ENCODE measurements at regions not wholly inside any gene's neighbourhood (a gene's known extent, or its start where the extent isn't known, plus 50 kb on each side); places are given as distances from the start of the nearest gene placed in this dataset.

DNA sequence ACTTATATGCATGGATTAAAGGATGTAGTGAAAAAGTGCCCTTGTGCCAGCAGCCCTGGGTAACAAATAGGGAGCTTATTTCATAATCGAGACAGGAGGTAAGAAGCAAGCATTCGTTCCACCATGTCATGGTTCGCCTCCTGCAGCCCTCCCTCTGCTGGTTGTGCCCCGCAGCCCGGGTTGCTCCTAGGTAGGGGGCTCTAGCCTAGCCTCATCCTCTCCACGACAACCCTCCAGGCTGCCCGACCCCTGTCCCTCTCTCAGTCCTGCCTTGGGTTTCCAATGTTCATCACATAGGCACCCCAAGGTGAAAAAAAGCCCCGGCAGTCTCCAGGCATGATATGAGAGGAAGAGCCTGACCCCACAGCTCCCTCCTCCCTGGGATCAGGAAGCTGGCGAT, 75.5 kb upstream of the SYNDIG1 start (continued):
- TF ChIP-seq RNF2 (IDR thresholded peaks at IDR 0.05; ENCODE audit: borderline replicate concordance, low read depth) (no peak), ZSCAN20 (CRISPR knock-in tag; IDR thresholded peaks at IDR 0.05) (no peak), FOXS1 (CRISPR knock-in tag; IDR thresholded peaks at IDR 0.05) (no peak)

GRCh38 chr20:24392612-24393011, 76.8 kb upstream of the SYNDIG1 start:
- Histone ChIP-seq H3K4me1 (no peaks in the 10 kb centered on the region), H3K4me3 (no peak overlapping the region), H3K27ac (no peak overlapping the region), H3K4me2 (no peak overlapping the region), H3K9me3 (no peaks in the 10 kb centered on the region)
- WGBS (ENCODE audit: missing lambda C conversion rate): 30% methylated on average over 4 of the region's 4 CpGs
- no peak for DNase-seq (ENCODE audit: low read depth in 1 of 2, low spot score in 1 of 2)
- FAIRE-seq: no peak
- no peak for ATAC-seq
- ChIA-PET CTCF (no interaction called here), POLR2A (no interaction called here)
- TF ChIP-seq, protein P1, sequence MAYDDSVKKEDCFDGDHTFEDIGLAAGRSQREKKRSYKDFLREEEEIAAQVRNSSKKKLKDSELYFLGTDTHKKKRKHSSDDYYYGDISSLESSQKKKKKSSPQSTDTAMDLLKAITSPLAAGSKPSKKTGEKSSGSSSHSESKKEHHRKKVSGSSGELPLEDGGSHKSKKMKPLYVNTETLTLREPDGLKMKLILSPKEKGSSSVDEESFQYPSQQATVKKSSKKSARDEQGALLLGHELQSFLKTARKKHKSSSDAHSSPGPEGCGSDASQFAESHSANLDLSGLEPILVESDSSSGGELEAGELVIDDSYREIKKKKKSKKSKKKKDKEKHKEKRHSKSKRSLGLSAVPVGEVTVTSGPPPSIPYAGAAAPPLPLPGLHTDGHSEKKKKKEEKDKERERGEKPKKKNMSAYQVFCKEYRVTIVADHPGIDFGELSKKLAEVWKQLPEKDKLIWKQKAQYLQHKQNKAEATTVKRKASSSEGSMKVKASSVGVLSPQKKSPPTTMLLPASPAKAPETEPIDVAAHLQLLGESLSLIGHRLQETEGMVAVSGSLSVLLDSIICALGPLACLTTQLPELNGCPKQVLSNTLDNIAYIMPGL (CRISPR knock-in tag; IDR thresholded peaks at IDR 0.05; ENCODE audit: borderline replicate concordance): no peak
- TF ChIP-seq MAZ (IDR thresholded peaks at IDR 0.05; ENCODE audit: borderline replicate concordance, low read depth, low read length) (no peak), KDM5A (IDR thresholded peaks at IDR 0.05) (no peak), MAFK (IDR thresholded peaks at IDR 0.05; ENCODE audit: partially characterized antibody) (no peak), KDM1A (IDR thresholded peaks at IDR 0.05; ENCODE audit: low read depth) (no peak), ZC3H11A (IDR thresholded peaks at IDR 0.05) (no peak), HOXB5 (CRISPR knock-in tag; IDR thresholded peaks at IDR 0.05) (no peak), NR3C1 (IDR thresholded peaks at IDR 0.05) (no peak)
- TF ChIP-seq, protein P2, sequence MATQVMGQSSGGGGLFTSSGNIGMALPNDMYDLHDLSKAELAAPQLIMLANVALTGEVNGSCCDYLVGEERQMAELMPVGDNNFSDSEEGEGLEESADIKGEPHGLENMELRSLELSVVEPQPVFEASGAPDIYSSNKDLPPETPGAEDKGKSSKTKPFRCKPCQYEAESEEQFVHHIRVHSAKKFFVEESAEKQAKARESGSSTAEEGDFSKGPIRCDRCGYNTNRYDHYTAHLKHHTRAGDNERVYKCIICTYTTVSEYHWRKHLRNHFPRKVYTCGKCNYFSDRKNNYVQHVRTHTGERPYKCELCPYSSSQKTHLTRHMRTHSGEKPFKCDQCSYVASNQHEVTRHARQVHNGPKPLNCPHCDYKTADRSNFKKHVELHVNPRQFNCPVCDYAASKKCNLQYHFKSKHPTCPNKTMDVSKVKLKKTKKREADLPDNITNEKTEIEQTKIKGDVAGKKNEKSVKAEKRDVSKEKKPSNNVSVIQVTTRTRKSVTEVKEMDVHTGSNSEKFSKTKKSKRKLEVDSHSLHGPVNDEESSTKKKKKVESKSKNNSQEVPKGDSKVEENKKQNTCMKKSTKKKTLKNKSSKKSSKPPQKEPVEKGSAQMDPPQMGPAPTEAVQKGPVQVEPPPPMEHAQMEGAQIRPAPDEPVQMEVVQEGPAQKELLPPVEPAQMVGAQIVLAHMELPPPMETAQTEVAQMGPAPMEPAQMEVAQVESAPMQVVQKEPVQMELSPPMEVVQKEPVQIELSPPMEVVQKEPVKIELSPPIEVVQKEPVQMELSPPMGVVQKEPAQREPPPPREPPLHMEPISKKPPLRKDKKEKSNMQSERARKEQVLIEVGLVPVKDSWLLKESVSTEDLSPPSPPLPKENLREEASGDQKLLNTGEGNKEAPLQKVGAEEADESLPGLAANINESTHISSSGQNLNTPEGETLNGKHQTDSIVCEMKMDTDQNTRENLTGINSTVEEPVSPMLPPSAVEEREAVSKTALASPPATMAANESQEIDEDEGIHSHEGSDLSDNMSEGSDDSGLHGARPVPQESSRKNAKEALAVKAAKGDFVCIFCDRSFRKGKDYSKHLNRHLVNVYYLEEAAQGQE (IDR thresholded peaks at IDR 0.05): no peak
- TF ChIP-seq, protein P3, sequence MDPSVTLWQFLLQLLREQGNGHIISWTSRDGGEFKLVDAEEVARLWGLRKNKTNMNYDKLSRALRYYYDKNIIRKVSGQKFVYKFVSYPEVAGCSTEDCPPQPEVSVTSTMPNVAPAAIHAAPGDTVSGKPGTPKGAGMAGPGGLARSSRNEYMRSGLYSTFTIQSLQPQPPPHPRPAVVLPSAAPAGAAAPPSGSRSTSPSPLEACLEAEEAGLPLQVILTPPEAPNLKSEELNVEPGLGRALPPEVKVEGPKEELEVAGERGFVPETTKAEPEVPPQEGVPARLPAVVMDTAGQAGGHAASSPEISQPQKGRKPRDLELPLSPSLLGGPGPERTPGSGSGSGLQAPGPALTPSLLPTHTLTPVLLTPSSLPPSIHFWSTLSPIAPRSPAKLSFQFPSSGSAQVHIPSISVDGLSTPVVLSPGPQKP (IDR thresholded peaks at IDR 0.05; ENCODE audit: low read depth, low read length): no peak

DNA sequence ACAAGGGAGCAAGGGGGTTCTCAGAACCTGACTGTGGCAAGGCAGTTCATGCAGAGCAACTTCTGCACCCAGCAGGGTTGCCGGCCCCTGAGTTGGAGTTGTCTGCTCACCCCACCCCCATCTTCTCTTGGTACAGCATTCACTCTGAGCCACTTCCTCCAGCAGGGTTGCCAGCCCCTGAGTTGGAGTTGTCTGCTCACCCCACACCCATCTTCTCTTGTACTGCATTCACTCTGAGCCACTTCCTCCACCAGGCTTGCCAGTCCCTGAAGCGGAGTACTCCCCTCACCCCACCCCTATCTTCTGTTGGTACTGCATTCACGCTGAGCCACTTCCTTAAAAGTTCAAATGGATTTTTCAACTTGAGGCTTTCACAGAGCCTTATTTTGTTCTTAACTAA, 79.7 kb upstream of the SYNDIG1 start:
- no peak overlapping the region for H3K4me2 ChIP-seq
- no peak for TF ChIP-seq HEYL (CRISPR knock-in tag; IDR thresholded peaks at IDR 0.05)
- TF ChIP-seq CEBPB (IDR thresholded peaks at IDR 0.05): no peak
- TF ChIP-seq CHD4 (IDR thresholded peaks at IDR 0.05; ENCODE audit: borderline replicate concordance): no peak
- TF ChIP-seq, protein P4, sequence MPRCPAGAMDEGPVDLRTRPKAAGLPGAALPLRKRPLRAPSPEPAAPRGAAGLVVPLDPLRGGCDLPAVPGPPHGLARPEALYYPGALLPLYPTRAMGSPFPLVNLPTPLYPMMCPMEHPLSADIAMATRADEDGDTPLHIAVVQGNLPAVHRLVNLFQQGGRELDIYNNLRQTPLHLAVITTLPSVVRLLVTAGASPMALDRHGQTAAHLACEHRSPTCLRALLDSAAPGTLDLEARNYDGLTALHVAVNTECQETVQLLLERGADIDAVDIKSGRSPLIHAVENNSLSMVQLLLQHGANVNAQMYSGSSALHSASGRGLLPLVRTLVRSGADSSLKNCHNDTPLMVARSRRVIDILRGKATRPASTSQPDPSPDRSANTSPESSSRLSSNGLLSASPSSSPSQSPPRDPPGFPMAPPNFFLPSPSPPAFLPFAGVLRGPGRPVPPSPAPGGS (IDR thresholded peaks at IDR 0.05): no peak
- TF ChIP-seq POLR2AphosphoS2 (conservative IDR thresholded peaks at IDR 0.05; ENCODE audit: low read length): no peak
- TF ChIP-seq SMC3 (IDR thresholded peaks at IDR 0.05): no peak
- no peak for TF ChIP-seq CHD2 (IDR thresholded peaks at IDR 0.05; ENCODE audit: low read length, partially characterized antibody)
- TF ChIP-seq, protein P2 (IDR thresholded peaks at IDR 0.05): no peak
- TF ChIP-seq, protein P5, sequence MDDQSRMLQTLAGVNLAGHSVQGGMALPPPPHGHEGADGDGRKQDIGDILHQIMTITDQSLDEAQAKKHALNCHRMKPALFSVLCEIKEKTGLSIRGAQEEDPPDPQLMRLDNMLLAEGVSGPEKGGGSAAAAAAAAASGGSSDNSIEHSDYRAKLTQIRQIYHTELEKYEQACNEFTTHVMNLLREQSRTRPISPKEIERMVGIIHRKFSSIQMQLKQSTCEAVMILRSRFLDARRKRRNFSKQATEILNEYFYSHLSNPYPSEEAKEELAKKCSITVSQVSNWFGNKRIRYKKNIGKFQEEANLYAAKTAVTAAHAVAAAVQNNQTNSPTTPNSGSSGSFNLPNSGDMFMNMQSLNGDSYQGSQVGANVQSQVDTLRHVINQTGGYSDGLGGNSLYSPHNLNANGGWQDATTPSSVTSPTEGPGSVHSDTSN (IDR thresholded peaks at IDR 0.05): no peak
- FAIRE-seq (no peak), ATAC-seq (no peak), DNase-seq (ENCODE audit: low read depth in 1 of 2, low spot score in 1 of 2) (no peak)
- WGBS (ENCODE audit: missing lambda C conversion rate): 45% methylated on average over 3 of the region's 3 CpGs
- H3K4me1 ChIP-seq: no peaks in the 10 kb centered on the region
- ChIA-PET POLR2A (no interaction called here), CTCF (no interaction called here)
- H3K4me3 ChIP-seq: no peak overlapping the region
- H3K9me3 ChIP-seq: no peaks in the 10 kb centered on the region
- no peak overlapping the region for H3K27ac ChIP-seq

Data from A549 (cell line).